Chondrocyte (in vitro differentiated cells): ENCODE measurements at regions not wholly inside any gene's neighbourhood (a gene's known extent, or its start where the extent isn't known, plus 50 kb on each side); places are given as distances from the start of the nearest gene placed in this dataset.

Experiments
- DNase-seq: peaks from one replicate; pipeline ENCODE4 v3.0.0; 2021; ENCODE audit warnings: mixed read lengths, low spot score
- H3K27ac Mint-ChIP-seq: one replicate; pipeline ENCODE4 v1.8.0; 2021; ENCODE audit warnings: mild to moderate bottlenecking, moderate library complexity, mixed read lengths; ENCODE audit not compliant: unreplicated experiment
- H3K27me3 Mint-ChIP-seq: 2 replicates; pipeline ENCODE4 v1.8.0; 2021; ENCODE audit warnings: low read depth, mixed read lengths
- H3K36me3 Mint-ChIP-seq: 2 replicates; pipeline ENCODE4 v1.8.0; 2021; ENCODE audit warnings: low read depth, mixed read lengths
- H3K4me1 Mint-ChIP-seq: 2 replicates; pipeline ENCODE4 v1.8.0; 2021; ENCODE audit warnings: low read depth, mild to moderate bottlenecking, mixed read lengths
- H3K4me3 Mint-ChIP-seq: one replicate; pipeline ENCODE4 v1.8.0; 2021; ENCODE audit warnings: mild to moderate bottlenecking, moderate library complexity, mixed read lengths; ENCODE audit not compliant: unreplicated experiment
- H3K9me3 Mint-ChIP-seq: 2 replicates; pipeline ENCODE4 v1.8.0; 2021; ENCODE audit warnings: low read depth, mixed read lengths
- TF ChIP-seq, protein P1 (sequence below): fragments of 200-600 bp; sonication (generic); IDR thresholded peaks from 2 replicates; pipeline ENCODE4 v1.5.0; 2021; ENCODE audit warnings: antibody characterized with exemption, mild to moderate bottlenecking, moderate library complexity

DNA sequence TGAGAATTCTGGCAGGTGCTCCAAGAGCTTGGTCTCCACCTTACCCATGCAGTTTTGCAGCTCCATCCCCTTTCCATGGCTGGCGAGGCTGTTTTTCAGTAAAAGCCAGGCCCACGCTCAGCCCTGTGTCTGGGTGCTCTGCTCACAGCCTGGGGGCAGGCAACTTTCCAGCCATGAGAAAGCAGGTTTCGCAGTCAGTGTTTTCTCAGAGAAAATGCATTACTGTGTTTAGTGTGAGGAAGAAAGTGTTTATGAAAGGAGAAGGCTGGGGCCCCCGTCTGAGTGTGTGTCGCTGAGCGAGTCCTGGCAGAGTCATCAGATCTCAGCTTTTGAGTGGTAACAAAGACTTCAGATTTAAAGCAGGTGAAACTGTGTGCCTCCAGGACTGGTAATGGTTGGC, 248.1 kb downstream of the IRX1 start:
- TF ChIP-seq, protein P1, sequence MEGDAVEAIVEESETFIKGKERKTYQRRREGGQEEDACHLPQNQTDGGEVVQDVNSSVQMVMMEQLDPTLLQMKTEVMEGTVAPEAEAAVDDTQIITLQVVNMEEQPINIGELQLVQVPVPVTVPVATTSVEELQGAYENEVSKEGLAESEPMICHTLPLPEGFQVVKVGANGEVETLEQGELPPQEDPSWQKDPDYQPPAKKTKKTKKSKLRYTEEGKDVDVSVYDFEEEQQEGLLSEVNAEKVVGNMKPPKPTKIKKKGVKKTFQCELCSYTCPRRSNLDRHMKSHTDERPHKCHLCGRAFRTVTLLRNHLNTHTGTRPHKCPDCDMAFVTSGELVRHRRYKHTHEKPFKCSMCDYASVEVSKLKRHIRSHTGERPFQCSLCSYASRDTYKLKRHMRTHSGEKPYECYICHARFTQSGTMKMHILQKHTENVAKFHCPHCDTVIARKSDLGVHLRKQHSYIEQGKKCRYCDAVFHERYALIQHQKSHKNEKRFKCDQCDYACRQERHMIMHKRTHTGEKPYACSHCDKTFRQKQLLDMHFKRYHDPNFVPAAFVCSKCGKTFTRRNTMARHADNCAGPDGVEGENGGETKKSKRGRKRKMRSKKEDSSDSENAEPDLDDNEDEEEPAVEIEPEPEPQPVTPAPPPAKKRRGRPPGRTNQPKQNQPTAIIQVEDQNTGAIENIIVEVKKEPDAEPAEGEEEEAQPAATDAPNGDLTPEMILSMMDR, result no peak
- Mint-ChIP-seq H3K9me3 (peaks cover 16% of the 10 kb centered on the region), H3K4me1 (no peaks in the 10 kb centered on the region), H3K27me3 (no peaks in the 10 kb centered on the region), H3K27ac (no peak overlapping the region), H3K4me3 (no peak overlapping the region), H3K36me3 (no peaks in the 10 kb centered on the region)
- DNase-seq, result no peak

DNA sequence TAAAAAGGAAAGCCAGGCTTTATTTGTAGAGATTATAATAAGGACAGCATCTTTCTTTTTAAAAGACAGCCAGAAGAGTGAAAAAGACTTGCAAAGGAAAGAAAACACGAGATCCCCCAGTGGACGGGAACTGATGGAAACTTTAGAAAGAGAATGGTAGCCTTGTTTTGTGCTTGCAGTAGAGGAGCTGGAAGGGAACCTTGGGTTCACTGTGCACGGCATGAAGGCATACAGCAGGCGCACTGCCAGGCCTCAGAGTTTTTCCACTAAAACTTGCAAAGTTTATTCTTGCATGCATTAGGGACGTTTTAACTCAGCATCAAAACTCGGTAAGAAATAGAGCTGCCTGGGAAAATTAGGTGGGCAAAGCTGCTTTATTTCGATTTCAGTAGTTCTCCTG, 248.6 kb downstream of the IRX1 start:
- Mint-ChIP-seq H3K27me3 (no peaks in the 10 kb centered on the region), H3K36me3 (no peaks in the 10 kb centered on the region), H3K27ac (no peak overlapping the region), H3K9me3 (peaks cover 16% of the 10 kb centered on the region), H3K4me3 (no peak overlapping the region), H3K4me1 (no peaks in the 10 kb centered on the region)
- no peak for DNase-seq
- TF ChIP-seq, protein P1, result no peak

DNA sequence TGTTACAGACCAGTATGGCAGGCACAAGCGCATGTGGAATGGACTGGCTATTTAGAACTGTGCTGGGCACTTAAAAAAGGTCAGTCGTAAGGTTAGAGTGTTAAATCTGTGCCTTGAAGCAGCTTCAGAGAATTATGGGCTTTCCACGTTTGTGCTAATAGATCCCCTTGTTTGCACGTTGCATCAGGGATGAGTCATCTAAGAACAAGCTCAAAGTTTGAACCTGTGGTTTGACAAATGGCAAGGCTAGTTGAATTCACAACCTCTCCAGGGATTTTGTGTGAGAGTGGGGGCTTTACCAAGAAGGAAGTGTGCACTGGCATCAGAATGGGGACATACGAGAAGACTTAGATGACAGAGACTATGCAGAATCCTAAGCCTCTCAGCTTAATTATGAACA, 249.6 kb downstream of the IRX1 start:
- Mint-ChIP-seq H3K27me3 (no peaks in the 10 kb centered on the region), H3K27ac (no peak overlapping the region), H3K36me3 (no peaks in the 10 kb centered on the region), H3K4me1 (no peaks in the 10 kb centered on the region), H3K4me3 (no peak overlapping the region), H3K9me3 (peaks cover 16% of the 10 kb centered on the region)
- DNase-seq, result no peak
- TF ChIP-seq, protein P1, result no peak

DNA sequence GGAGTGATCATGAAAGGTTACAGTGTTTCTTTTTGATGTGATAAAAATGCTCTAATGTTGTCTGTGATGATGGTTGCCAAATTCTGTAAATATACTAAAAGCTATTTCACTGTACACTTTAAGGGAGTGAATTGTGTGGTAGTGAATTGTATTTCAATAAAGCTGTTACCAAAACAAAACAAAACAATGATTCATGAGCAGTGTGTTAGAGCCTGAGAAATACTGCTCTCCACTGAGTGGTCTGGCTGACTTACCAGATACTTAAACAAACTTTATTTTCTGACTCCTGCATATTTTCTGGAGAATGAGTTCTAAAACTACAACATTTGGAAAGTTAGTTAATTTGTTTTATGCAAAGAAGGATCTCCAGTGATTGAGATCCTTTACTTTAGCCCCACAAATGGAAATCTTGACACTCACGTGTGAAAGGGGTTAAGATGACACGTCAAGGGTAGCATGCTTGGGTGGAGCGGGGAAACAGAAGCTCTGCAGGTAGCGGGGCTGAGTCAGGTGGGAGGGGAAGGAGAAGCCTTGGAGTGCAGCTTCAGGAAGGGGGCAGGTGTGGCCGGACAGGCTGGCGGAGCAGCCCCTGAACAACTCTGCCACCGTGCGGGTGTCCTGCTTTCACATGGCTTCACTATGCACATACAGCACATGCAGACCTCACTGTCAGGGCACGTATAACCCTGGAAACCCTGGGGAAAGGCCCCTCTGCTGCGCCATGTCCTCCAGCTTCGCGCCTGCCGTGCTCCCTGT, 256.7 kb downstream of the IRX1 start:
- no peaks in the 10 kb centered on the region for H3K36me3 Mint-ChIP-seq
- no peak overlapping the region for H3K4me3 Mint-ChIP-seq
- DNase-seq, result no peak
- H3K27ac Mint-ChIP-seq, result no peak overlapping the region
- no peaks in the 10 kb centered on the region for H3K4me1 Mint-ChIP-seq
- no peaks in the 10 kb centered on the region for H3K27me3 Mint-ChIP-seq
- H3K9me3 Mint-ChIP-seq, result no peaks in the 10 kb centered on the region
- TF ChIP-seq, protein P1, result no peak

DNA sequence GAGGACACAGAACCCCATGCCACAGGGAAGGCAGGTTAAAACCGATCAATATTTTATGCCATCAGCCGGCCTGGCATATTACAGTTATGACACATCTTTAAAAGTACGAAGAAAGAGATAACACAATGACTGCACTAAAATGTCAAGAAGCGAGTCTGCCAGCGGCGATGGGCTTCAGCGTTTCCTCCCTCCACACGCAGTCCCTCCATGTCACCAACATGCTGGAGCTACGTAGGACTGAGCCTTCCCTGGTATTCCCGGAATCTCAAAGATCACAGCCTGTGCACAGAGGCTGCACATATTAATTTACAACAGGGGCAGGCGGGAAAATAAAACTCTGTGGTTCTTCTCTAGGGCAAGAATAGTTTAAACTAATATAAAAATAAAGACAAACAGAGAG, 257.7 kb downstream of the IRX1 start:
- Mint-ChIP-seq H3K27ac (no peak overlapping the region), H3K36me3 (no peaks in the 10 kb centered on the region), H3K4me3 (no peak overlapping the region), H3K9me3 (no peaks in the 10 kb centered on the region), H3K4me1 (no peaks in the 10 kb centered on the region), H3K27me3 (no peaks in the 10 kb centered on the region)
- DNase-seq, result no peak
- TF ChIP-seq, protein P1, result no peak
